ENCODE measurements at regions not wholly inside any gene's neighbourhood (a gene's known extent, or its start where the extent isn't known, plus 50 kb on each side); places are given as distances from the start of the nearest gene placed in this dataset.

- TF ChIP-seq CTCF (conservative IDR thresholded peaks at IDR 0.05; ENCODE audit: low read length) (no peak), EZH2phosphoT487 (IDR thresholded peaks at IDR 0.05; ENCODE audit: borderline replicate concordance) (no peak)
Observed at GRCh38 chr1:238628110-238628509, 737.4 kb upstream of the ZP4 start.
